Vagina (tissue), 2 donors: ENCODE measurements at regions not wholly inside any gene's neighbourhood (a gene's known extent, or its start where the extent isn't known, plus 50 kb on each side); places are given as distances from the start of the nearest gene placed in this dataset.

Experiments
- DNase-seq, 2 donors: peaks; one replicate each; pipeline ENCODE4 v3.0.0-alpha.2; 2017; ENCODE audit errors: extremely low spot score in 2 of 2
- H3K27ac ChIP-seq: fragments of 200-600 bp; sonication (generic); one replicate; pipeline ENCODE4 v1.5.1; 2019
- H3K27me3 ChIP-seq: fragments of 200-600 bp; sonication (generic); one replicate; pipeline ENCODE4 v1.5.1; 2019
- H3K36me3 ChIP-seq, 2 donors: fragments of 200-600 bp; sonication (generic); one replicate each; pipeline ENCODE4 v1.5.1; 2017 to 2019
- H3K4me1 ChIP-seq: fragments of 200-600 bp; sonication (generic); one replicate; pipeline ENCODE4 v1.5.1; 2019
- H3K4me3 ChIP-seq, 2 donors: fragments of 200-600 bp; sonication (generic); 1 replicate in 1 of 2; 2 replicates in 1 of 2; pipeline ENCODE4 v1.5.1; 2016 to 2019
- H3K9me3 ChIP-seq: fragments of 200-600 bp; sonication (generic); one replicate; pipeline ENCODE4 v1.5.1; 2019
- POLR2A ChIP-seq, 2 donors: fragments of 450-650 bp; IDR thresholded peaks; one replicate each; pipeline ENCODE4 v1.6.1; 2017; ENCODE audit warnings: antibody characterized with exemption in 2 of 2, mild to moderate bottlenecking in 2 of 2, moderate library complexity in 2 of 2
- POLR2AphosphoS5 ChIP-seq, 2 donors: sonication (generic); formaldehyde crosslinking; IDR thresholded peaks; one replicate each; pipeline ENCODE4 v1.9.0; 2017; ENCODE audit warnings: antibody characterized with exemption in 2 of 2, mild to moderate bottlenecking in 2 of 2, low read depth in 1 of 2; ENCODE audit not compliant: insufficient read depth in 1 of 2
- intact Hi-C: fragments of 100-400 bp; cut with DNase I; formaldehyde crosslinking; loops from one replicate; pipeline ENCODE4 v1.15.1; 2023
- TF ChIP-seq, protein P1 (sequence below), 3 experiments: fragments of 450-650 bp in 2 of 3; fragments of 200-600 bp in 1 of 3; sonication (generic) in 1 of 3; IDR thresholded peaks; one replicate each; pipeline ENCODE4 v1.5.1; 2017 to 2019; ENCODE audit warnings: antibody characterized with exemption in 3 of 3, mild to moderate bottlenecking in 2 of 3, moderate library complexity in 2 of 3

DNA sequence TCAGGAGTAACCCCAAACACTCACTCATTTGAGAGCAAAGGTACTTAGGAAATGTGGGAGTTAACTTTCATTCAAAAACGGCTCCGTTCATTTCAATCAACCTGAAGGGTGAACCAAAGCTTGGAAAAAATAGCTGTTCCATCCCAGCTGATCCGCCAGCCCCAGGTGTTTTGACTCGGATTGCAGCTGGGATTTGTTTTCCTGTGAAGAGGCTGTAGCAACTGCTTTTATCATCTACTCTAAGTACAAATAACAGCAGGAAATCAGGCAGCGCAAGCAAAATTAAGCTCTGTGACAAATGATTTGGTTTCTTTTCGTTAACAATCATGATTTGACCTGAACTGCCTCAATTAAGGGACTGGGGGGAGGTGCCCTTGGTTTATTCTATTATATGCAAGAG, 154.7 kb downstream of the BEND2 start:
- DNase-seq, result no peak
- TF ChIP-seq POLR2A (IDR thresholded peaks at IDR 0.05), result no peak
- TF ChIP-seq, protein P1, sequence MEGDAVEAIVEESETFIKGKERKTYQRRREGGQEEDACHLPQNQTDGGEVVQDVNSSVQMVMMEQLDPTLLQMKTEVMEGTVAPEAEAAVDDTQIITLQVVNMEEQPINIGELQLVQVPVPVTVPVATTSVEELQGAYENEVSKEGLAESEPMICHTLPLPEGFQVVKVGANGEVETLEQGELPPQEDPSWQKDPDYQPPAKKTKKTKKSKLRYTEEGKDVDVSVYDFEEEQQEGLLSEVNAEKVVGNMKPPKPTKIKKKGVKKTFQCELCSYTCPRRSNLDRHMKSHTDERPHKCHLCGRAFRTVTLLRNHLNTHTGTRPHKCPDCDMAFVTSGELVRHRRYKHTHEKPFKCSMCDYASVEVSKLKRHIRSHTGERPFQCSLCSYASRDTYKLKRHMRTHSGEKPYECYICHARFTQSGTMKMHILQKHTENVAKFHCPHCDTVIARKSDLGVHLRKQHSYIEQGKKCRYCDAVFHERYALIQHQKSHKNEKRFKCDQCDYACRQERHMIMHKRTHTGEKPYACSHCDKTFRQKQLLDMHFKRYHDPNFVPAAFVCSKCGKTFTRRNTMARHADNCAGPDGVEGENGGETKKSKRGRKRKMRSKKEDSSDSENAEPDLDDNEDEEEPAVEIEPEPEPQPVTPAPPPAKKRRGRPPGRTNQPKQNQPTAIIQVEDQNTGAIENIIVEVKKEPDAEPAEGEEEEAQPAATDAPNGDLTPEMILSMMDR (IDR thresholded peaks at IDR 0.05), result no peak
- no peak for TF ChIP-seq POLR2AphosphoS5 (IDR thresholded peaks at IDR 0.05; ENCODE audit: insufficient read depth in 1 of 2, low read depth in 1 of 2)
- Histone ChIP-seq H3K27me3 (no peaks in the 10 kb centered on the region), H3K4me3 (no peak overlapping the region), H3K27ac (no peak overlapping the region), H3K36me3 (no peaks in the 10 kb centered on the region), H3K4me1 (no peaks in the 10 kb centered on the region), H3K9me3 (no peaks in the 10 kb centered on the region)
- intact Hi-C loops, result no loop called here

DNA sequence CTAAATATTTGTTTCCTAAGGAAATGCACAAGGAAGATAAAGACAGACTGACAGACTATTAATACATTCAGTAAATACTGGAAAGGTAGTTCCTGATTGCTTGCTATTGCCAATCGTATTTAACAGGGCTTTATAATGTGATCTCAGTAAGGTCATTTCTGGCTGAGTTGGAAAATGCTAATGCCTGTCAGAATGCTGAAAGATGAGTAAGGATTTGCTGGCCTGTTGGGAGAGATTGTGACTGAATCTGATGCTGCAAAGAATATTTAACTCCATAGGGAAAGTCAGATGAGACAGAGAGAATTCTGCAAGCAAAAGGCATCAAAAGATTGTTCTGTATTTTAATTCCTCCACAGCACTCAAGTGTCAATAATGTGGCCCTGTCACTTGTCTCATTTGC, 169.0 kb downstream of the BEND2 start:
- Histone ChIP-seq H3K4me1 (no peaks in the 10 kb centered on the region), H3K27ac (no peak overlapping the region), H3K4me3 (no peak overlapping the region), H3K9me3 (no peaks in the 10 kb centered on the region), H3K27me3 (no peaks in the 10 kb centered on the region), H3K36me3 (no peaks in the 10 kb centered on the region)
- TF ChIP-seq, protein P1 (IDR thresholded peaks at IDR 0.05), result no peak
- no peak for TF ChIP-seq POLR2AphosphoS5 (IDR thresholded peaks at IDR 0.05; ENCODE audit: insufficient read depth in 1 of 2, low read depth in 1 of 2)
- no peak for TF ChIP-seq POLR2A (IDR thresholded peaks at IDR 0.05)
- no peak for DNase-seq
- intact Hi-C loops, result no loop called here

GRCh38 chrX:18047491-18047890, 173.2 kb downstream of the BEND2 start:
- TF ChIP-seq, protein P1 (IDR thresholded peaks at IDR 0.05), result no peak
- TF ChIP-seq POLR2AphosphoS5 (IDR thresholded peaks at IDR 0.05; ENCODE audit: insufficient read depth in 1 of 2, low read depth in 1 of 2) (no peak), POLR2A (IDR thresholded peaks at IDR 0.05) (no peak)
- Histone ChIP-seq H3K36me3 (no peaks in the 10 kb centered on the region), H3K27me3 (no peaks in the 10 kb centered on the region), H3K4me3 (no peak overlapping the region), H3K9me3 (no peaks in the 10 kb centered on the region), H3K27ac (no peak overlapping the region), H3K4me1 (no peaks in the 10 kb centered on the region)
- intact Hi-C loops, result no loop called here
- DNase-seq, result no peak

GRCh38 chrX:18045436-18045835, 175.2 kb downstream of the BEND2 start:
- Histone ChIP-seq H3K4me3 (no peak overlapping the region), H3K4me1 (no peaks in the 10 kb centered on the region), H3K27me3 (no peaks in the 10 kb centered on the region), H3K27ac (no peak overlapping the region), H3K36me3 (no peaks in the 10 kb centered on the region), H3K9me3 (no peaks in the 10 kb centered on the region)
- intact Hi-C loops, result no loop called here
- DNase-seq, result no peak
- TF ChIP-seq, protein P1 (IDR thresholded peaks at IDR 0.05), result no peak
- TF ChIP-seq POLR2A (IDR thresholded peaks at IDR 0.05) (no peak), POLR2AphosphoS5 (IDR thresholded peaks at IDR 0.05; ENCODE audit: insufficient read depth in 1 of 2, low read depth in 1 of 2) (no peak)

DNA sequence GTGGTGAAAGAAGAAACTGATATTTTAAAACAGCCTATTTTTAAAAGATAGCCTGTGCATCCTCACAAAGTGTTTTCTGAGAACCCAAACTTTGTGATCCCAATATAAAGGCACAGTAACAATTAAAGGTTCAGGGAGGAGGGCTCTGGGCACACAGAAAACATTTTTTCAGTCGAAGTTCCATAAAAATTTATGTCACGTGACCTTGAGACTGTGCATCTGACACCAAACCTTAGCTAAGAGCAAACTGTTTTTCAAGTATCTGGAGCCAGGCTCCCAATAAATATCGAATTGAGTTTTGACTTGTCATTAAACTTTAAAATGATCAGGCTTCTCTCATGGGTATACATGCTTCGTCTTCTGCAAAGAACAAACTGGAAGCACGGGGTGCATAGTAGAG, 177.9 kb downstream of the BEND2 start:
- no peak for DNase-seq
- Histone ChIP-seq H3K4me3 (no peak overlapping the region), H3K36me3 (no peaks in the 10 kb centered on the region), H3K9me3 (no peaks in the 10 kb centered on the region), H3K4me1 (no peaks in the 10 kb centered on the region), H3K27me3 (no peaks in the 10 kb centered on the region), H3K27ac (no peak overlapping the region)
- intact Hi-C loops, result no loop called here
- TF ChIP-seq POLR2A (IDR thresholded peaks at IDR 0.05) (no peak), POLR2AphosphoS5 (IDR thresholded peaks at IDR 0.05; ENCODE audit: insufficient read depth in 1 of 2, low read depth in 1 of 2) (no peak)
- TF ChIP-seq, protein P1 (IDR thresholded peaks at IDR 0.05), result no peak
